ENCODE measurements at regions not wholly inside any gene's neighbourhood (a gene's known extent, or its start where the extent isn't known, plus 50 kb on each side); places are given as distances from the start of the nearest gene placed in this dataset.

DNA sequence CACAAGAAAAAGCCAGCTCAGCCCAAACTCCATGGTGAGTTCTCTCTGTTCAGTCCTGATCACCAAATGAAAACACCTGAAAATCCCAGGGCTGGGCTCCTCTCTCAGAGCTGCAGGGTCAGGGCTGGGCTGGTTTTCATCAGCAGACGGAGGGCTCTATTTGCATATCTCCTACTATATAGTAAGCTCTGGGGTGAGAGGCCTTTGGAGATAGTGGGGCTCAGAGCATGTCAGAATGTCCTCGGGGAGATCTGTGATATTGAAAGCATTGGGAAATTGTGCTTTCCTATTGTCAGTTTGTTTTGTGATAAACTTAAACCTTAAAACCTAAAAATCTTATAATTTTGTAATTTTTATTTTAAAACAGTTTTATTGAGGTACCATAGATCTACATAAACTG, 742.6 kb downstream of the TMEM121 start:
- ChIA-PET CTCF (ENCODE audit: partially characterized antibody) (interaction anchor here (1.2 kb wide), 1 partner anchor 149 kb away, joined by 3 read pairs; no protein-coding TSS in a partner anchor), POLR2A (ENCODE audit: partially characterized antibody) (no interaction called here)
- WGBS, 2 experiments (ENCODE audit: extremely low coverage in 1 of 2, insufficient coverage in 1 of 2, insufficient read length in 1 of 2, insufficient replicate concordance in 2 of 2, low coverage in 1 of 2, low lambda C conversion rate in 2 of 2, missing lambda C conversion rate in 1 of 2): 74% methylated on average over 2 of the region's 2 CpGs; no CpG with 5 or more reads in 1 of the 2 experiments
- H3K23me2 ChIP-seq (ENCODE audit: low read depth, low read length): no peaks in the 10 kb centered on the region
- no peak overlapping the region for H3K56ac ChIP-seq (replicated peaks; ENCODE audit: insufficient read length, low read depth, low read length)
- no peak overlapping the region for H4K91ac ChIP-seq (replicated peaks; ENCODE audit: insufficient read length, low read length)
- H2BK15ac ChIP-seq (ENCODE audit: low read length): no peak overlapping the region
- no peak overlapping the region for H3K4me2 ChIP-seq (ENCODE audit: insufficient read depth in 1 of 2, low read depth in 2 of 2, low read length in 2 of 2)
- H3K9ac ChIP-seq (replicated peaks in 1 of 4; ENCODE audit: extremely low read depth in 1 of 4, low read depth in 3 of 4, low read length in 3 of 4): no peak overlapping the region
- no peak for DNase-seq (ENCODE audit: low read depth in 1 of 2, low spot score in 2 of 2)
- H2BK5ac ChIP-seq (ENCODE audit: low read depth, low read length): no peak overlapping the region
- no peaks in the 10 kb centered on the region for H3K4me1 ChIP-seq (replicated peaks in 1 of 4; ENCODE audit: control insufficient read depth in 3 of 4, insufficient read depth in 4 of 4, low read length in 3 of 4)
- H4K5ac ChIP-seq (ENCODE audit: insufficient read length, low read depth, low read length): no peak overlapping the region
- no peak overlapping the region for H4K8ac ChIP-seq (ENCODE audit: extremely low read depth, insufficient read depth, low read length)
- H3K14ac ChIP-seq (ENCODE audit: insufficient read length): no peak overlapping the region
- H4K20me1 ChIP-seq (replicated peaks in 1 of 2; ENCODE audit: control insufficient read depth in 1 of 2, insufficient read depth in 2 of 2, low read length in 2 of 2): no peaks in the 10 kb centered on the region
- no peaks in the 10 kb centered on the region for H3K79me2 ChIP-seq (ENCODE audit: control insufficient read depth in 1 of 2, insufficient read depth in 2 of 2, low read length in 2 of 2)
- H3K27ac ChIP-seq (ENCODE audit: low read depth, low read length): no peak overlapping the region
- H3K18ac ChIP-seq (ENCODE audit: extremely low read depth, low read length): no peak overlapping the region
- H2AFZ ChIP-seq (ENCODE audit: low read length): no peak overlapping the region
- no peak overlapping the region for H2BK12ac ChIP-seq (ENCODE audit: low read depth, low read length)
- peaks cover 58 to 61% of the 10 kb centered on the region in 2 experiments for H3K9me3 ChIP-seq (ENCODE audit: insufficient read depth in 2 of 2, low read depth in 1 of 2, low read length in 1 of 2)
- no peaks in the 10 kb centered on the region for H3K27me3 ChIP-seq (replicated peaks in 1 of 4; ENCODE audit: control insufficient read depth in 3 of 4, extremely low read depth in 1 of 4, insufficient read depth in 3 of 4, low read length in 3 of 4)
- no peak overlapping the region for H3K23ac ChIP-seq (ENCODE audit: insufficient read length)
- no peaks in the 10 kb centered on the region for H3K36me3 ChIP-seq (ENCODE audit: control insufficient read depth in 2 of 4, insufficient read depth in 4 of 4, low read length in 3 of 4)
- no peak for FAIRE-seq
- H3K79me1 ChIP-seq (ENCODE audit: low read depth, low read length): no peaks in the 10 kb centered on the region
- H2BK20ac ChIP-seq (ENCODE audit: low read length): no peak overlapping the region
- H3K4me3 ChIP-seq (ENCODE audit: extremely low read depth in 1 of 4, insufficient read depth in 2 of 4, low read depth in 3 of 4, low read length in 4 of 4): no peak overlapping the region
- no peak overlapping the region for H3K4ac ChIP-seq (replicated peaks; ENCODE audit: insufficient read length, low read depth, low read length)
- H2AK5ac ChIP-seq (ENCODE audit: low read depth, low read length): no peak overlapping the region
- no peak overlapping the region for H2BK120ac ChIP-seq (replicated peaks; ENCODE audit: low read depth, low read length)
- no peak for TF ChIP-seq SP1 (IDR thresholded peaks at IDR 0.05; ENCODE audit: low read depth, low read length)
- TF ChIP-seq, protein P1, sequence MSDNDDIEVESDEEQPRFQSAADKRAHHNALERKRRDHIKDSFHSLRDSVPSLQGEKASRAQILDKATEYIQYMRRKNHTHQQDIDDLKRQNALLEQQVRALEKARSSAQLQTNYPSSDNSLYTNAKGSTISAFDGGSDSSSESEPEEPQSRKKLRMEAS (IDR thresholded peaks at IDR 0.05): no peak
- TF ChIP-seq, protein P2, sequence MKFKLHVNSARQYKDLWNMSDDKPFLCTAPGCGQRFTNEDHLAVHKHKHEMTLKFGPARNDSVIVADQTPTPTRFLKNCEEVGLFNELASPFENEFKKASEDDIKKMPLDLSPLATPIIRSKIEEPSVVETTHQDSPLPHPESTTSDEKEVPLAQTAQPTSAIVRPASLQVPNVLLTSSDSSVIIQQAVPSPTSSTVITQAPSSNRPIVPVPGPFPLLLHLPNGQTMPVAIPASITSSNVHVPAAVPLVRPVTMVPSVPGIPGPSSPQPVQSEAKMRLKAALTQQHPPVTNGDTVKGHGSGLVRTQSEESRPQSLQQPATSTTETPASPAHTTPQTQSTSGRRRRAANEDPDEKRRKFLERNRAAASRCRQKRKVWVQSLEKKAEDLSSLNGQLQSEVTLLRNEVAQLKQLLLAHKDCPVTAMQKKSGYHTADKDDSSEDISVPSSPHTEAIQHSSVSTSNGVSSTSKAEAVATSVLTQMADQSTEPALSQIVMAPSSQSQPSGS (IDR thresholded peaks at IDR 0.05; ENCODE audit: low read length): no peak
- TF ChIP-seq BRCA1 (IDR thresholded peaks at IDR 0.05; ENCODE audit: low read depth, low read length): no peak
- no peak for TF ChIP-seq YY1 (IDR thresholded peaks at IDR 0.05; ENCODE audit: low read depth, low read length)

All from H1 (cell line).